ENCODE measurements at regions not wholly inside any gene's neighbourhood (a gene's known extent, or its start where the extent isn't known, plus 50 kb on each side); places are given as distances from the start of the nearest gene placed in this dataset.
"Not testable (repeated sequence)": the region's sequence is repeated elsewhere in the genome, so short reads cannot be mapped to it uniquely, and the experiment has no call there.

GRCh38 chr12:23238957-23239356, 614.0 kb downstream of the ETNK1 start:
- no peak overlapping the region for H3K23ac ChIP-seq (ENCODE audit: low read length in 2 of 2)
- no peaks in the 10 kb centered on the region for H3K27me3 ChIP-seq (ENCODE audit: control insufficient read depth in 1 of 2, insufficient read depth in 1 of 2, low read length in 2 of 2)
- no peak overlapping the region for H3K4me3 ChIP-seq (ENCODE audit: insufficient read depth in 1 of 2, low read depth in 1 of 2, low read length in 2 of 2)
- H2BK5ac ChIP-seq (ENCODE audit: low read depth, low read length, poor library complexity, severe bottlenecking), result no peak overlapping the region
- no peak overlapping the region for H3K14ac ChIP-seq (ENCODE audit: low read length in 2 of 2)
- H4K91ac ChIP-seq (ENCODE audit: low read length), result no peak overlapping the region
- no peaks in the 10 kb centered on the region for H3K79me1 ChIP-seq (replicated peaks; ENCODE audit: low read length, poor library complexity, severe bottlenecking)
- no peak overlapping the region for H2AK5ac ChIP-seq (ENCODE audit: low read length, severe bottlenecking)
- H3K4me2 ChIP-seq (ENCODE audit: low read length, poor library complexity, severe bottlenecking), result no peak overlapping the region
- H2AFZ ChIP-seq (ENCODE audit: low read depth, low read length), result no peak overlapping the region
- no peaks in the 10 kb centered on the region for H3K9me3 ChIP-seq (ENCODE audit: control insufficient read depth, low read length)
- H4K8ac ChIP-seq (ENCODE audit: low read length), result no peak overlapping the region
- no peaks in the 10 kb centered on the region for H3K36me3 ChIP-seq (ENCODE audit: control insufficient read depth in 1 of 2, insufficient read depth in 2 of 2, low read depth in 1 of 2, low read length in 2 of 2)
- H2BK12ac ChIP-seq (ENCODE audit: low read length in 2 of 2), result no peak overlapping the region
- H3K4ac ChIP-seq (ENCODE audit: low read depth in 1 of 2, low read length in 2 of 2), result no peak overlapping the region
- no peak for DNase-seq
- no peak overlapping the region for H3K27ac ChIP-seq (ENCODE audit: low read length, poor library complexity, severe bottlenecking)
- no peak overlapping the region for H2BK120ac ChIP-seq (ENCODE audit: low read depth, low read length)
- no peak overlapping the region for H2BK15ac ChIP-seq (ENCODE audit: low read depth, poor library complexity, severe bottlenecking)
- H3K18ac ChIP-seq (ENCODE audit: low read depth in 1 of 2, low read length in 2 of 2), result no peak overlapping the region
- no peaks in the 10 kb centered on the region for H3K4me1 ChIP-seq (ENCODE audit: control insufficient read depth, insufficient read depth, low read depth, low read length)
- H3K9ac ChIP-seq (ENCODE audit: low read length), result no peak overlapping the region

GRCh38 chr12:23245186-23245585, 620.2 kb downstream of the ETNK1 start:
- WGBS, result 88% methylated on average over 2 of the region's 2 CpGs
- Histone ChIP-seq H2BK15ac (ENCODE audit: low read depth, poor library complexity, severe bottlenecking) (no peak overlapping the region), H2AK5ac (ENCODE audit: low read length, severe bottlenecking) (no peak overlapping the region), H3K36me3 (ENCODE audit: control insufficient read depth in 1 of 2, insufficient read depth in 2 of 2, low read depth in 1 of 2, low read length in 2 of 2) (no peaks in the 10 kb centered on the region), H4K8ac (ENCODE audit: low read length) (no peak overlapping the region), H3K23ac (ENCODE audit: low read length in 2 of 2) (no peak overlapping the region), H2BK12ac (ENCODE audit: low read length in 2 of 2) (no peak overlapping the region), H2AFZ (ENCODE audit: low read depth, low read length) (no peak overlapping the region), H3K14ac (ENCODE audit: low read length in 2 of 2) (no peak overlapping the region), H3K27me3 (ENCODE audit: control insufficient read depth in 1 of 2, insufficient read depth in 1 of 2, low read length in 2 of 2) (no peaks in the 10 kb centered on the region), H3K4me3 (ENCODE audit: insufficient read depth in 1 of 2, low read depth in 1 of 2, low read length in 2 of 2) (no peak overlapping the region), H3K9me3 (ENCODE audit: control insufficient read depth, low read length) (no peaks in the 10 kb centered on the region), H3K4me1 (ENCODE audit: control insufficient read depth, insufficient read depth, low read depth, low read length) (no peaks in the 10 kb centered on the region), H2BK120ac (ENCODE audit: low read depth, low read length) (no peak overlapping the region), H3K18ac (ENCODE audit: low read depth in 1 of 2, low read length in 2 of 2) (no peak overlapping the region), H3K79me1 (replicated peaks; ENCODE audit: low read length, poor library complexity, severe bottlenecking) (no peaks in the 10 kb centered on the region), H3K9ac (ENCODE audit: low read length) (no peak overlapping the region), H3K27ac (ENCODE audit: low read length, poor library complexity, severe bottlenecking) (no peak overlapping the region), H3K4me2 (ENCODE audit: low read length, poor library complexity, severe bottlenecking) (no peak overlapping the region), H2BK5ac (ENCODE audit: low read depth, low read length, poor library complexity, severe bottlenecking) (no peak overlapping the region), H4K91ac (ENCODE audit: low read length) (no peak overlapping the region), H3K4ac (ENCODE audit: low read depth in 1 of 2, low read length in 2 of 2) (no peak overlapping the region)
- no peak for DNase-seq

DNA sequence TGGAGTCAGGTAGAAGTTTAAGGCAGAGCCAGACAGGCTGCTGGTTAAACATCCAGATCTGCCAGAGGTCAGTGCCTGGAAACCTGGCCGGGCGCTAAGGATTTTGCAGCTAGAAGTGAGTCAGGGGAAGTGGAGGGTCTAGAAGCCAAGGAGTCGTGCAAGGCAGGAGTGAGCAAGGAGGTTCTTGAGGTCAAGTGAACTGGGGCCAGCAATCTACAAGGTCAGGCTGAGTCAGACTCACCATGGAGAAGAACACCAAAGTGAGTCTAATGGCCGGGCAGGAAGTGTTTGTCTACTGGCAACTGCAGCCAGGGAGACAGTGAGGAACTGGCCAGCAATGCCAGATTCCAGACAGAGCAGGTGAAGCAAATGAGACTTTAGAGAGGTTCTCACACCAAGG, 628.2 kb downstream of the ETNK1 start:
- Histone ChIP-seq H3K9me3 (ENCODE audit: control insufficient read depth, low read length) (no peaks in the 10 kb centered on the region), H3K27ac (ENCODE audit: low read length, poor library complexity, severe bottlenecking) (no peak overlapping the region), H2BK12ac (ENCODE audit: low read length in 2 of 2) (no peak overlapping the region), H3K4me2 (ENCODE audit: low read length, poor library complexity, severe bottlenecking) (no peak overlapping the region), H3K4ac (ENCODE audit: low read depth in 1 of 2, low read length in 2 of 2) (no peak overlapping the region), H4K8ac (ENCODE audit: low read length) (no peak overlapping the region), H2AK5ac (ENCODE audit: low read length, severe bottlenecking) (no peak overlapping the region), H3K4me3 (ENCODE audit: insufficient read depth in 1 of 2, low read depth in 1 of 2, low read length in 2 of 2) (no peak overlapping the region), H3K9ac (ENCODE audit: low read length) (no peak overlapping the region), H3K18ac (ENCODE audit: low read depth in 1 of 2, low read length in 2 of 2) (no peak overlapping the region), H3K4me1 (ENCODE audit: control insufficient read depth, insufficient read depth, low read depth, low read length) (no peaks in the 10 kb centered on the region), H3K79me1 (replicated peaks; ENCODE audit: low read length, poor library complexity, severe bottlenecking) (no peaks in the 10 kb centered on the region), H4K91ac (ENCODE audit: low read length) (no peak overlapping the region), H2BK15ac (ENCODE audit: low read depth, poor library complexity, severe bottlenecking) (no peak overlapping the region), H3K23ac (ENCODE audit: low read length in 2 of 2) (no peak overlapping the region), H2AFZ (ENCODE audit: low read depth, low read length) (no peak overlapping the region), H3K36me3 (ENCODE audit: control insufficient read depth in 1 of 2, insufficient read depth in 2 of 2, low read depth in 1 of 2, low read length in 2 of 2) (no peaks in the 10 kb centered on the region), H3K27me3 (ENCODE audit: control insufficient read depth in 1 of 2, insufficient read depth in 1 of 2, low read length in 2 of 2) (no peaks in the 10 kb centered on the region), H2BK120ac (ENCODE audit: low read depth, low read length) (no peak overlapping the region), H3K14ac (ENCODE audit: low read length in 2 of 2) (no peak overlapping the region), H2BK5ac (ENCODE audit: low read depth, low read length, poor library complexity, severe bottlenecking) (no peak overlapping the region)
- 63% methylated on average over 4 of the region's 4 CpGs for WGBS
- no peak for DNase-seq

DNA sequence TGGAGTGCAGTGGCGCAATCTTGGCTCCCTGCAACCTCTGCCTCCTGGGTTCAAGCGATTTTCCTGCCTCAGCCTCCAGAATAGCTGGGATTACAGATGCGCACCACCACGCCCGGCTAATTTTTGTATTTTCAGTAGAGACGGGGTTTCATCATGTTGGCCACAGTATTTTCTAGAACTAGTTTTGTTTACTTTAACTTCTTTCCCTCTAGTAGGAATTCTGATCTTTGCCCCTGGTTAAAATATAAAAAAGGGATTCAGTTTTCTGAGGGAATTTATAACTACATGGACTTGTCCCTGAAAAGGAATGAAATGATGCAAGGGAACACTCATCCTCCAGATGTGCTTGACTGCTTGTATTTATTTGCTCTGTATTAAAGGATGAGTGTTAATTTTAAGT, 628.9 kb downstream of the ETNK1 start:
- H3K27ac ChIP-seq (ENCODE audit: low read length, poor library complexity, severe bottlenecking); H3K9ac ChIP-seq (ENCODE audit: low read length); H3K18ac ChIP-seq (ENCODE audit: low read depth in 1 of 2, low read length in 2 of 2); H4K91ac ChIP-seq (ENCODE audit: low read length); H4K8ac ChIP-seq (ENCODE audit: low read length); H2AFZ ChIP-seq (ENCODE audit: low read depth, low read length); H2BK5ac ChIP-seq (ENCODE audit: low read depth, low read length, poor library complexity, severe bottlenecking); H3K4me3 ChIP-seq (ENCODE audit: insufficient read depth in 1 of 2, low read depth in 1 of 2, low read length in 2 of 2); H3K27me3 ChIP-seq (ENCODE audit: control insufficient read depth in 1 of 2, insufficient read depth in 1 of 2, low read length in 2 of 2); H3K4ac ChIP-seq (ENCODE audit: low read depth in 1 of 2, low read length in 2 of 2); DNase-seq; H3K4me1 ChIP-seq (ENCODE audit: control insufficient read depth, insufficient read depth, low read depth, low read length); H2BK12ac ChIP-seq (ENCODE audit: low read length in 2 of 2); H2BK120ac ChIP-seq (ENCODE audit: low read depth, low read length); H2AK5ac ChIP-seq (ENCODE audit: low read length, severe bottlenecking); H2BK15ac ChIP-seq (ENCODE audit: low read depth, poor library complexity, severe bottlenecking); H3K79me1 ChIP-seq (replicated peaks; ENCODE audit: low read length, poor library complexity, severe bottlenecking); H3K14ac ChIP-seq (ENCODE audit: low read length in 2 of 2); H3K36me3 ChIP-seq (ENCODE audit: control insufficient read depth in 1 of 2, insufficient read depth in 2 of 2, low read depth in 1 of 2, low read length in 2 of 2); H3K9me3 ChIP-seq (ENCODE audit: control insufficient read depth, low read length); H3K23ac ChIP-seq (ENCODE audit: low read length in 2 of 2); H3K4me2 ChIP-seq (ENCODE audit: low read length, poor library complexity, severe bottlenecking): not testable (repeated sequence)
- 93% methylated on average over 5 of the region's 6 CpGs for WGBS

Data from mesenchymal stem cell (in vitro differentiated cells and primary cell).